Activated CD4-positive, alpha-beta T cell treated with anti-CD3 and anti-CD28 coated beads, Interleukin-2, amount 10 ng/mL, durations not matched to agents 7 days and 5 days (primary cell): ENCODE measurements at regions not wholly inside any gene's neighbourhood (a gene's known extent, or its start where the extent isn't known, plus 50 kb on each side); places are given as distances from the start of the nearest gene placed in this dataset. TPM values are rescaled to one million over a fixed set of nuclear protein-coding genes. Genes with fewer than 3 reads are reported as not detected.

Experiments
- microRNA-seq: library from miRNA; unstranded; fragments of <30 nt; microRNA quantifications from one replicate; pipeline ENCODE4 v1.2.0, GENCODE V29; 2021; ENCODE audit warnings: borderline microRNAs expressed, borderline replicate concordance

Small RNAs in the stretch of these regions (microRNA-seq; reads per million reads assigned to microRNA genes)
- gene MIR4435-2, result not detected
